ENCODE measurements at regions not wholly inside any gene's neighbourhood (a gene's known extent, or its start where the extent isn't known, plus 50 kb on each side); places are given as distances from the start of the nearest gene placed in this dataset.

DNA sequence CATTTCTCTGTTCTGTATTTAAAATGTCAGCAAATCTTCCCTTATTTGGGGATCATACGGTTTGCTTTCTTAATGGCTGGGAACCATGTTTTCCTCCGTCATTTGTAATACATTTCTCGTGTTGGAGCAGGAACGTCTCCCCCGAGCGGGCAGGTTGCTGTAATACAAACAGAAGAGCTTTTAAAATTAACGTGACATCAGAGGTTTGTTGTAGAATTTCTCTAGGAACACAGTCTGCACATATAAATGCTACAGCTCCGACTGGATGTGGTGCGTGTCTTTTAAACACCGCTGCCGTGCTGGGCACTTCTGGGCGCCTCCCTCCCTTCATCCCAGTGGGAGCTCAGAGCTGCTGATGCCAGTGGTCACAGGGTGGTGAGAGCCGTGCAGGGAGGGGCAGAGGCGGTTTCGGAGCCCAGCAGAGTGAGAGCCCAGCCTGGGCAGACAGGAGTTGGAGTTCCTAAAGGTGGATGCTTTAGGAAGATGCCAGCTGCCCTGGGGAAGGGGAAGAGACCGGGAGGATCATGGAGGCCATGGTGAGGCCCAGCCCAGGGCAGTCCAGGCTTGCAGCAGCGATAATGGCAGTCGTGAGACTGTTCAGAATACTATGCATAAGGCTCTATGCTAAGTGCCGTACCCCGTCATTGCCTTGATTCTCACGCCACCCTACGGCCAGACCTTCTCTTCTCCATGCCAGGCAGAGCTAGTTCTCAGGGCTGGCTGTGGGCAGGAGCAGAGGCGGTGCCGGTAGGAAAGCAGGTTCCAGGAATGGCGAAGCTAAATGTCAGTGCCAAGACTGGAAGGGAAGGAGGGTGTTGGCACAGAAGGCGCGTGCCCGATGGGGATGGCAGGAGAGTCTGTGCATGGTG, 96.2 kb downstream of the GLRX3 start:
- no peaks in the 10 kb centered on the region for H3K36me3 ChIP-seq (ENCODE audit: insufficient read depth, low read length, poor library complexity, severe bottlenecking)
- no peak overlapping the region for H3K4me3 ChIP-seq (ENCODE audit: low read depth, low read length, poor library complexity, severe bottlenecking)
- no peak overlapping the region for H3K27ac ChIP-seq (ENCODE audit: low read depth, low read length, poor library complexity, severe bottlenecking)
- intact Hi-C loops (cut with micrococcal nuclease; ENCODE audit: unreplicated experiment) = no loop called here
- DNase-seq (ENCODE audit: low spot score) = no peak
- no TSS peak for BruUV-seq (replicated peaks)
- TF ChIP-seq EZH2 (IDR thresholded peaks at IDR 0.05; ENCODE audit: borderline replicate concordance, low read depth, low read length, poor library complexity, severe bottlenecking) = no peak
- TF ChIP-seq CTCF (conservative IDR thresholded peaks at IDR 0.05; ENCODE audit: low read depth, low read length) = no peak
- H3K9me3 ChIP-seq (ENCODE audit: low read depth, low read length, poor library complexity, severe bottlenecking) = peaks cover 6% of the 10 kb centered on the region
- ChIA-PET POLR2A (ENCODE audit: low non-redundant PET) (no interaction called here), CTCF (no interaction called here)
- H3K27me3 ChIP-seq (replicated peaks; ENCODE audit: insufficient read depth, low read depth, low read length, poor library complexity) = no peaks in the 10 kb centered on the region
- H3K4me1 ChIP-seq (ENCODE audit: insufficient read depth, low read length, poor library complexity, severe bottlenecking) = no peaks in the 10 kb centered on the region

DNA sequence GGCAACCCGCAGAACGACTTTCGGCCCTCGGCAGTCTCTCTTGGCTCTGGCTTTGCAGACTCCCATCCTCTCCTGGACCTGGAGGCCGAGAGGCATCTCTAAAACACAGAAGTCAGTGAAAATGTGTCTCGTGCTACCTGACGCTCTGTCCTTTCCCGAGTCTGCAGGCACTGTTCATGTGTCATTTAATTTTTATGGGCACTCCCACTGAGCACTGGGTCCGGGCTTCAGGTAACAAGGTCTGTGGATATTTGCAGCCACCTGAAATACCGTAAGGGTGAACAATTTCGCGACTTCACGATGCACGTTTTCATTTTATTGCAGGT, 96.8 kb downstream of the GLRX3 start:
- Histone ChIP-seq H3K4me1 (ENCODE audit: insufficient read depth, low read length, poor library complexity, severe bottlenecking) (no peaks in the 10 kb centered on the region), H3K27me3 (replicated peaks; ENCODE audit: insufficient read depth, low read depth, low read length, poor library complexity) (no peaks in the 10 kb centered on the region), H3K4me3 (ENCODE audit: low read depth, low read length, poor library complexity, severe bottlenecking) (no peak overlapping the region), H3K9me3 (ENCODE audit: low read depth, low read length, poor library complexity, severe bottlenecking) (peaks cover 5% of the 10 kb centered on the region), H3K36me3 (ENCODE audit: insufficient read depth, low read length, poor library complexity, severe bottlenecking) (no peaks in the 10 kb centered on the region), H3K27ac (ENCODE audit: low read depth, low read length, poor library complexity, severe bottlenecking) (no peak overlapping the region)
- ChIA-PET CTCF (no interaction called here), POLR2A (ENCODE audit: low non-redundant PET) (no interaction called here)
- intact Hi-C loops (cut with micrococcal nuclease; ENCODE audit: unreplicated experiment) = no loop called here
- no peak for TF ChIP-seq CTCF (conservative IDR thresholded peaks at IDR 0.05; ENCODE audit: low read depth, low read length)
- TF ChIP-seq EZH2 (IDR thresholded peaks at IDR 0.05; ENCODE audit: borderline replicate concordance, low read depth, low read length, poor library complexity, severe bottlenecking) = no peak
- DNase-seq (ENCODE audit: low spot score) = no peak
- BruUV-seq (replicated peaks) = no TSS peak

DNA sequence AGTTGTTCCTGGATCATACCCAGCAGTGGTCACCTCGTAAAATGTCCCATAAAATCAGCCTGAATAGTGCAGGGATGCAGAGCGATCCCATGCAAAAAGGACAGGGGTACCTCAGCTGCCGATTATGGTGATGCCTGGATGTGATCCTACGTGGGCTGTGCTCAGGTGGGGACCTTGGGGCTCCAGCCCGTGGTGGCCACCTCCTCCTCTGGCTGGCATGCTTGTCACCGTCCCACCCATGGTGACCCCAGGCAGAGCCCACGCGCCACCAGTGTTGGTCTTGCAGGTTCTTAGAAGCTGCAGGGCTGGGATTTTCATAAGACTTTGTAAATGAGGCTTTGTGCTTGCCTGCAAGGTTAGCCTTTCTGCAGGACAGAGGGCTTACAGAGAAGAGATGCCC, 97.2 kb downstream of the GLRX3 start:
- CTCF ChIA-PET = no interaction called here

More for the DNA sequence above, 97.2 kb downstream of the GLRX3 start:
- Histone ChIP-seq H3K27me3 (replicated peaks; ENCODE audit: insufficient read depth, low read depth, low read length, poor library complexity) (no peaks in the 10 kb centered on the region), H3K9me3 (ENCODE audit: low read depth, low read length, poor library complexity, severe bottlenecking) (peaks cover under 1% of the 10 kb centered on the region), H3K36me3 (ENCODE audit: insufficient read depth, low read length, poor library complexity, severe bottlenecking) (no peaks in the 10 kb centered on the region), H3K4me3 (ENCODE audit: low read depth, low read length, poor library complexity, severe bottlenecking) (no peak overlapping the region), H3K27ac (ENCODE audit: low read depth, low read length, poor library complexity, severe bottlenecking) (no peak overlapping the region), H3K4me1 (ENCODE audit: insufficient read depth, low read length, poor library complexity, severe bottlenecking) (no peaks in the 10 kb centered on the region)
- BruUV-seq (replicated peaks) = no TSS peak
- no peak for DNase-seq (ENCODE audit: low spot score)
- POLR2A ChIA-PET (ENCODE audit: low non-redundant PET) = no interaction called here
- intact Hi-C loops (cut with micrococcal nuclease; ENCODE audit: unreplicated experiment) = no loop called here
- TF ChIP-seq CTCF (conservative IDR thresholded peaks at IDR 0.05; ENCODE audit: low read depth, low read length) (no peak), EZH2 (IDR thresholded peaks at IDR 0.05; ENCODE audit: borderline replicate concordance, low read depth, low read length, poor library complexity, severe bottlenecking) (no peak)

All from A673 (cell line).